ENCODE measurements at regions not wholly inside any gene's neighbourhood (a gene's known extent, or its start where the extent isn't known, plus 50 kb on each side); places are given as distances from the start of the nearest gene placed in this dataset.

- TF ChIP-seq, protein P1, sequence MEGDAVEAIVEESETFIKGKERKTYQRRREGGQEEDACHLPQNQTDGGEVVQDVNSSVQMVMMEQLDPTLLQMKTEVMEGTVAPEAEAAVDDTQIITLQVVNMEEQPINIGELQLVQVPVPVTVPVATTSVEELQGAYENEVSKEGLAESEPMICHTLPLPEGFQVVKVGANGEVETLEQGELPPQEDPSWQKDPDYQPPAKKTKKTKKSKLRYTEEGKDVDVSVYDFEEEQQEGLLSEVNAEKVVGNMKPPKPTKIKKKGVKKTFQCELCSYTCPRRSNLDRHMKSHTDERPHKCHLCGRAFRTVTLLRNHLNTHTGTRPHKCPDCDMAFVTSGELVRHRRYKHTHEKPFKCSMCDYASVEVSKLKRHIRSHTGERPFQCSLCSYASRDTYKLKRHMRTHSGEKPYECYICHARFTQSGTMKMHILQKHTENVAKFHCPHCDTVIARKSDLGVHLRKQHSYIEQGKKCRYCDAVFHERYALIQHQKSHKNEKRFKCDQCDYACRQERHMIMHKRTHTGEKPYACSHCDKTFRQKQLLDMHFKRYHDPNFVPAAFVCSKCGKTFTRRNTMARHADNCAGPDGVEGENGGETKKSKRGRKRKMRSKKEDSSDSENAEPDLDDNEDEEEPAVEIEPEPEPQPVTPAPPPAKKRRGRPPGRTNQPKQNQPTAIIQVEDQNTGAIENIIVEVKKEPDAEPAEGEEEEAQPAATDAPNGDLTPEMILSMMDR (IDR thresholded peaks at IDR 0.05), result no peak
- no peak for TF ChIP-seq EZH2 (IDR thresholded peaks at IDR 0.05)
- TF ChIP-seq EZH2phosphoT487 (IDR thresholded peaks at IDR 0.05), result no peak
Observed at GRCh38 chr18:40911041-40911440, 1044.0 kb upstream of the PIK3C3 start.
